ENCODE measurements at regions not wholly inside any gene's neighbourhood (a gene's known extent, or its start where the extent isn't known, plus 50 kb on each side); places are given as distances from the start of the nearest gene placed in this dataset.
A peak's percentile ranks its signal among the peaks of the same experiment; 100 is the strongest.
"Not testable (repeated sequence)": the region's sequence is repeated elsewhere in the genome, so short reads cannot be mapped to it uniquely, and the experiment has no call there.

DNA sequence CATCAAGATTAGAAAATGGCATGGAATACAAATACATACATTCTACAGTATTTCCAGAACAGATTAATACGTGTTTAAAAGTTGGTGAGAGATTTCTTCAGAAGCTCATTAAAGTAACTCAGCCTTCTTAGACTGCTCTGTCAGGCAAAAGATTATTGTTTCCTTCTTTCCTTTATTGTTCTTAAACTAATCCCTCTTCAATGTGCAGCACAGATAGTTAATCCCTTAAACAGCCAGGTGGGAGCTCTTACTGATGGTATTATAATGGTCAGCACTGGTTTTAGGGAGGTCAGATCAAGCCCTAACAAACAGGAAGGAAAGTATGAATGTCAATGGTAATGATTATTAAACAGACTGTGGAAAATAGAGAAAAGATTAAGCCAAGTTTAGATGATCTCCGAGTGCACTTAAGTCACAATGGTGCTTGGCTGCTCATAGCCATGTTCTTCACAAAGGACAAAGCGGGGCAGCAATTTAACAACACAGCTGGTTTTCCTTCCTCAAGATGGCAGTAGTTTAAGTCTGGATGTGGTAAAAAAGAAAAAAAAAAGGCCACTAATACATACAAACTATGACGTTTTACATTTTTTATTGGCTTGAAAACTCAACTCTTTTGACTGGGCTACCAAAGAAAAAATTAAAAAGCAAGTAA, 992.6 kb downstream of the PCDH9 start:
- TF ChIP-seq, protein P1, sequence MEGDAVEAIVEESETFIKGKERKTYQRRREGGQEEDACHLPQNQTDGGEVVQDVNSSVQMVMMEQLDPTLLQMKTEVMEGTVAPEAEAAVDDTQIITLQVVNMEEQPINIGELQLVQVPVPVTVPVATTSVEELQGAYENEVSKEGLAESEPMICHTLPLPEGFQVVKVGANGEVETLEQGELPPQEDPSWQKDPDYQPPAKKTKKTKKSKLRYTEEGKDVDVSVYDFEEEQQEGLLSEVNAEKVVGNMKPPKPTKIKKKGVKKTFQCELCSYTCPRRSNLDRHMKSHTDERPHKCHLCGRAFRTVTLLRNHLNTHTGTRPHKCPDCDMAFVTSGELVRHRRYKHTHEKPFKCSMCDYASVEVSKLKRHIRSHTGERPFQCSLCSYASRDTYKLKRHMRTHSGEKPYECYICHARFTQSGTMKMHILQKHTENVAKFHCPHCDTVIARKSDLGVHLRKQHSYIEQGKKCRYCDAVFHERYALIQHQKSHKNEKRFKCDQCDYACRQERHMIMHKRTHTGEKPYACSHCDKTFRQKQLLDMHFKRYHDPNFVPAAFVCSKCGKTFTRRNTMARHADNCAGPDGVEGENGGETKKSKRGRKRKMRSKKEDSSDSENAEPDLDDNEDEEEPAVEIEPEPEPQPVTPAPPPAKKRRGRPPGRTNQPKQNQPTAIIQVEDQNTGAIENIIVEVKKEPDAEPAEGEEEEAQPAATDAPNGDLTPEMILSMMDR (IDR thresholded peaks at IDR 0.05; ENCODE audit: insufficient read depth, low read depth, low read length, missing control alignments), result no peak
- no peak for DNase-seq (ENCODE audit: low read depth)

DNA sequence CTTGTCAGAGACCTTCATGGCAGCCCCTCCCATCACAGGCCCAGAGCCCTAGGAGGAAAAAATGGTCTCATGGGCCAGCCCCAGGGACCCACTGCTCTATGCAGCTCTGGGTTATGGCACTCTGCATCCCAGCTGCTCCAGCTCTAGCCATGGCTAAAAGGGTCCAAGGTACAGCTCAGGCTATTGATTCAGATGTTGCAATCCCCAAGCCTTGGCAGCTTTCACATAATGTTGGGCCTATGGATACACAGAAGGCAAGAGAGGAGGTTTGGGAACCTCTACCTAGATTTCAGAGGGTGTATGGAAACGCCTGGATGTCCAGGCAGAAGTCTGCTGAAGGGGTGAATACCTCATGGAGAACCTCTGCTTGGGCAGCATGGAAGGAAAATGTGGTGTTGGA, 996.0 kb downstream of the PCDH9 start:
- TF ChIP-seq, protein P1 (IDR thresholded peaks at IDR 0.05; ENCODE audit: insufficient read depth, low read depth, low read length, missing control alignments), result no peak
- no peak overlapping the region for H3K4me3 ChIP-seq (ENCODE audit: low read depth, low read length)
- no peak for DNase-seq (ENCODE audit: low read depth)

More for the DNA sequence above, 992.6 kb downstream of the PCDH9 start:
- no peak overlapping the region for H3K4me3 ChIP-seq (ENCODE audit: low read depth, low read length)

DNA sequence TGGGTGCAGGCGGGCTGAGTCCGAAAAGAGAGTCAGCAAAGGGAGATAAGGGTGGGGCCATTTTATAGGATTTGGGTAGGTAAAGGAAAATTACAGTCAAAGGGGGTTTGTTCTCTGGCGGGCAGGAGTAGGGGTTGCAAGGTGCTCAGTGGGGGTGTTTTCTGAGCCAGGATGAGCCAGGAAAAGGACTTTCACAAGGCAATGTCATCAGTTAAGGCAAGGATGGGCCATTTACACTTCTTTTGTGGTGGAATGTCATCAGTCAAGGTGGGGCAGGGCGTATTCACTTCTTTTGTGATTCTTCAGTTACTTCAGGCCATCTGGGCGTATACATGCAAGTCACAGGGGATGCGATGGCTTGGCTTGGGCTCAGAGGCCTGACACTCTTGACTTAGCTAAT, 998.2 kb downstream of the PCDH9 start:
- not testable (repeated sequence) for DNase-seq (ENCODE audit: low read depth); H3K4me3 ChIP-seq (ENCODE audit: low read depth, low read length)

DNA sequence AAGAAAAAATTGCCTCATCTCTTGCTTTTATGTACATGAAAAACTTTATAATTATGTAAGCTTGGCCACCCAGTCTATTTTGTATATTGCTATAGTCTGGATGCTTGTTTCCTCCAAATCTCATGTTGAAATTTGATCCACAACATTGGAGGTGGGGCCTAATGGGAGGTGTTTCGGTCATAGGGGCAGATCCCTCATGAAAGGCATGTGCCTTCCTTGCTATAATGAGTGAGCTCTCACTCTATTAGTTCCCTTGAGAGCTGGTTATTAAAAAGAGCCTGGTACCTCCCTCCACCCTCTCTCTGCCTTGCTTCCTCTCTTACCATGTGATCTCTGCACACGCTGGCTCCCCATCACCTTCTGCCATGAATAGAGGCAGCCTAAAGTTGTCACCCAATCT, 1005.1 kb downstream of the PCDH9 start:
- TF ChIP-seq, protein P1 (IDR thresholded peaks at IDR 0.05; ENCODE audit: insufficient read depth, low read depth, low read length, missing control alignments), result no peak
- no peak for DNase-seq (ENCODE audit: low read depth)
- H3K4me3 ChIP-seq (ENCODE audit: low read depth, low read length), result no peak overlapping the region

DNA sequence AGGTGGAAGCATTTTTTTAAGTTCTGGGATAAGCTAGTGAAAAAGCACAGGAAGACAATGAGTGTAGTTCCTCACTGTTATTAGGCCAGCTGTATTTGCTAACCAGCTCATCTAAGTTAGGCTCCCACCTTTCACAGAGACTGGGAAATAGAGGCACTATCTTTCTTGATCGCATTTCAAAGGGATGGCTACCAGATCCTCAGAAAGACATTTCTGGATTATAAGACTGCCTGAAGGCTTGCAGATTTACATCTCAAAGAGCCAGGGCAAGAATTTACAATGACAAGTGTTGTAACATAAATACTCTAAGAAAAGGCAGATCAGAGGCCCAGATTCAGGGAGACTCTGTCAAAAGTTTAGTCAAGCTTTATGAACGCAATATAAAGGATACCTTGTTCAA, 1005.5 kb downstream of the PCDH9 start:
- TF ChIP-seq, protein P1 (IDR thresholded peaks at IDR 0.05; ENCODE audit: insufficient read depth, low read depth, low read length, missing control alignments), result no peak
- DNase-seq (ENCODE audit: low read depth), result no peak
- no peak overlapping the region for H3K4me3 ChIP-seq (ENCODE audit: low read depth, low read length)

GRCh38 chr13:66222926-66223325, 1007.2 kb downstream of the PCDH9 start:
- DNase-seq (ENCODE audit: low read depth), result no peak
- TF ChIP-seq, protein P1 (IDR thresholded peaks at IDR 0.05; ENCODE audit: insufficient read depth, low read depth, low read length, missing control alignments), result no peak
- no peak overlapping the region for H3K4me3 ChIP-seq (ENCODE audit: low read depth, low read length)

- peak; percentile 4 for DNase-seq (ENCODE audit: low read depth)
- no peak overlapping the region for H3K4me3 ChIP-seq (ENCODE audit: low read depth, low read length)
- TF ChIP-seq, protein P1 (IDR thresholded peaks at IDR 0.05; ENCODE audit: insufficient read depth, low read depth, low read length, missing control alignments), result no peak
Observed at GRCh38 chr13:66222127-66222526, 1008.0 kb downstream of the PCDH9 start.
